Hepatocyte (in vitro differentiated cells): ENCODE measurements at regions not wholly inside any gene's neighbourhood (a gene's known extent, or its start where the extent isn't known, plus 50 kb on each side); places are given as distances from the start of the nearest gene placed in this dataset.

Experiments
- DNase-seq: peaks from one replicate; pipeline ENCODE4 v3.0.0-alpha.2; 2016; ENCODE audit warnings: low spot score
- H2AFZ ChIP-seq: fragments of 200-600 bp; sonication (generic); 2 replicates; pipeline ENCODE4 v1.6.0; 2016; ENCODE audit warnings: antibody characterized with exemption, mild to moderate bottlenecking
- H3K27ac ChIP-seq: fragments of 200-600 bp; sonication (generic); 2 replicates; pipeline ENCODE4 v1.5.1; 2016; ENCODE audit warnings: mild to moderate bottlenecking
- H3K27me3 ChIP-seq: fragments of 200-600 bp; sonication (generic); 2 replicates; pipeline ENCODE4 v1.6.1; 2016
- H3K36me3 ChIP-seq: fragments of 200-600 bp; sonication (generic); replicated peaks from 2 replicates; pipeline ENCODE4 v1.5.1; 2016; ENCODE audit warnings: low read depth; ENCODE audit not compliant: insufficient read depth
- H3K4me1 ChIP-seq: fragments of 200-600 bp; sonication (generic); 2 replicates; pipeline ENCODE4 v1.5.1; 2016; ENCODE audit warnings: mild to moderate bottlenecking, moderate library complexity; ENCODE audit not compliant: insufficient read depth
- H3K4me2 ChIP-seq: fragments of 200-600 bp; sonication (generic); 2 replicates; pipeline ENCODE4 v1.6.0; 2016
- H3K4me3 ChIP-seq: fragments of 200-600 bp; sonication (generic); 2 replicates; pipeline ENCODE4 v1.5.1; 2016; ENCODE audit warnings: mild to moderate bottlenecking
- H3K79me2 ChIP-seq: fragments of 200-600 bp; sonication (generic); 2 replicates; pipeline ENCODE4 v1.6.0; 2017; ENCODE audit warnings: mild to moderate bottlenecking
- H3K9me2 ChIP-seq: fragments of 200-600 bp; sonication (generic); replicated peaks from 2 replicates; pipeline ENCODE4 v1.6.0; 2017; ENCODE audit warnings: mild to moderate bottlenecking; ENCODE audit not compliant: insufficient read depth
- H3K9me3 ChIP-seq: fragments of 200-600 bp; sonication (generic); 2 replicates; pipeline ENCODE4 v1.5.1; 2016; ENCODE audit warnings: low read depth, mild to moderate bottlenecking
- H4K20me1 ChIP-seq: fragments of 200-600 bp; sonication (generic); 2 replicates; pipeline ENCODE4 v1.6.0; 2016; ENCODE audit warnings: mild to moderate bottlenecking; ENCODE audit not compliant: insufficient read depth, poor library complexity, severe bottlenecking
- EZH2 ChIP-seq: fragments of 200-600 bp; sonication (generic); IDR thresholded peaks from 2 replicates; pipeline ENCODE4 v1.6.1; 2016; ENCODE audit warnings: antibody characterized with exemption, mild to moderate bottlenecking, borderline replicate concordance
- EZH2phosphoT487 ChIP-seq: fragments of 200-600 bp; sonication (generic); IDR thresholded peaks from one replicate; pipeline ENCODE4 v1.6.1; 2018; ENCODE audit warnings: antibody characterized with exemption, mild to moderate bottlenecking, low read depth, moderate library complexity; ENCODE audit not compliant: unreplicated experiment, severe bottlenecking
- WGBS: methylation state at CpG from one replicate; pipeline ENCODE4 v1.1.6; 2016; ENCODE audit warnings: low lambda C conversion rate; ENCODE audit errors: missing lambda C conversion rate; 5-methylcytosine and 5-hydroxymethylcytosine counted together
- TF ChIP-seq, protein P1 (sequence below): fragments of 200-600 bp; sonication (generic); IDR thresholded peaks from 2 replicates; pipeline ENCODE4 v1.5.1; 2016; ENCODE audit warnings: antibody characterized with exemption, mild to moderate bottlenecking; ENCODE audit not compliant: poor library complexity

DNA sequence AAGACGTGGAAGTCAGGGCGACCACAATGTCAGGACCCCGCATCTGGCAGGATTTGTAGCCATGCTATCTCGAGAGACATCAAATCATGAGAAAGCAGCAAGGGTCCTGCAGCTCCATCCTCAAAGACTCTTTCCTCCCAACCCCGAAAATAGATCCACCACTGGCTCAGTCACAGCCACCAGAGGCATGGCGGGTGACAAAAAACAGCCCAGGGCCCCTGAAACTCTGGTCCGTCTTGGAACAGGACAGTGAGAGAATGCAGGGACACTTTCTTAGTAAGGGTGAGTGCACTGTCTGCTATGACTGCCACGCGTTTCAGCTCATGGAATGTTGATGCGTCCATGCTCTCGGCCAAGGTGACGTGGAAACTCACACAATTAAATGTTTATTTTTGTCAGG, 220.9 kb downstream of the IRX2 start:
- H3K9me3 ChIP-seq: no peaks in the 10 kb centered on the region
- TF ChIP-seq EZH2 (no peak), EZH2phosphoT487 (no peak)
- TF ChIP-seq, protein P1, sequence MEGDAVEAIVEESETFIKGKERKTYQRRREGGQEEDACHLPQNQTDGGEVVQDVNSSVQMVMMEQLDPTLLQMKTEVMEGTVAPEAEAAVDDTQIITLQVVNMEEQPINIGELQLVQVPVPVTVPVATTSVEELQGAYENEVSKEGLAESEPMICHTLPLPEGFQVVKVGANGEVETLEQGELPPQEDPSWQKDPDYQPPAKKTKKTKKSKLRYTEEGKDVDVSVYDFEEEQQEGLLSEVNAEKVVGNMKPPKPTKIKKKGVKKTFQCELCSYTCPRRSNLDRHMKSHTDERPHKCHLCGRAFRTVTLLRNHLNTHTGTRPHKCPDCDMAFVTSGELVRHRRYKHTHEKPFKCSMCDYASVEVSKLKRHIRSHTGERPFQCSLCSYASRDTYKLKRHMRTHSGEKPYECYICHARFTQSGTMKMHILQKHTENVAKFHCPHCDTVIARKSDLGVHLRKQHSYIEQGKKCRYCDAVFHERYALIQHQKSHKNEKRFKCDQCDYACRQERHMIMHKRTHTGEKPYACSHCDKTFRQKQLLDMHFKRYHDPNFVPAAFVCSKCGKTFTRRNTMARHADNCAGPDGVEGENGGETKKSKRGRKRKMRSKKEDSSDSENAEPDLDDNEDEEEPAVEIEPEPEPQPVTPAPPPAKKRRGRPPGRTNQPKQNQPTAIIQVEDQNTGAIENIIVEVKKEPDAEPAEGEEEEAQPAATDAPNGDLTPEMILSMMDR: no peak
- no peaks in the 10 kb centered on the region for H3K79me2 ChIP-seq
- no peaks in the 10 kb centered on the region for H3K36me3 ChIP-seq
- WGBS: 67% methylated on average over 12 of the region's 12 CpGs
- no peak overlapping the region for H2AFZ ChIP-seq
- no peak overlapping the region for H3K4me2 ChIP-seq
- no peak for DNase-seq
- H4K20me1 ChIP-seq: no peaks in the 10 kb centered on the region
- no peaks in the 10 kb centered on the region for H3K9me2 ChIP-seq
- no peak overlapping the region for H3K27ac ChIP-seq
- H3K27me3 ChIP-seq: no peaks in the 10 kb centered on the region
- H3K4me1 ChIP-seq: no peaks in the 10 kb centered on the region
- H3K4me3 ChIP-seq: no peak overlapping the region

DNA sequence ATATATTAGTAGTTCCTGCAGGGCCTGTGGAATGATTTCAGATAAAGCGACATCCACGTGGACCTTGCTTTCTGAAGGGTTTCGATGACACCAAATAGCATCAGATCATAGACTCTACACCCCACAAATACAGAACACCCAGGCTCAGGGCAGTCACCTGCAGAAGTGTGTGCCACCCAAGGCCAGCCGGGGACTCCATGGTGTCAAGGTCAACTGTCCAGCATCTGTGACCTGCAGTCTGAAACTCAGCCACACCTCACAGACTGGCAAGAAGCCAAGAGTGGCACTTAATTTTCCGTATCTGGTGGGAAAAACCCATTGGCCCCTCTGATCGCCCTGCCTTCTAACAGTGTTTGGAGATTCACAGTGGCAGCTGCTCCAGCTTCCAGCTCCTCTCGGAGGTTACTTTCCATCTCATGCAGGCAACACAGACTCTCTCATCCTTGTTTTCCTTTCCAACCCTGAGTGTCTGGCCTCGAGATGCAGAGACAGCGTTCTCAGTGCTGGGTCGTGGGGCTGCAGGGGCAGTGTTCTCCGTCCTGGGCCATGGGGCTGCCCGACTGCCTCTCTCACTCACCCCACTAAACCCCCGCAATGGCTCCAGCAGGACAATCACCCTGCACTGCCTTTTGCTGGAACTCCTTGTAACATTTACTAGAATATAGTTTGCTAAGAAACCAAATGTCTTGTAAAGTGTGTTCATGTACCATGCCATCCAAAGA, 221.9 kb downstream of the IRX2 start:
- 88% methylated on average over 13 of the region's 13 CpGs for WGBS
- Histone ChIP-seq H3K9me3 (no peaks in the 10 kb centered on the region), H3K27ac (no peak overlapping the region), H3K36me3 (no peaks in the 10 kb centered on the region), H3K4me1 (no peaks in the 10 kb centered on the region), H3K79me2 (no peaks in the 10 kb centered on the region), H3K4me3 (no peak overlapping the region), H3K27me3 (no peaks in the 10 kb centered on the region), H4K20me1 (no peaks in the 10 kb centered on the region), H3K4me2 (no peak overlapping the region), H3K9me2 (no peaks in the 10 kb centered on the region), H2AFZ (no peak overlapping the region)
- DNase-seq: no peak
- TF ChIP-seq EZH2phosphoT487 (no peak), EZH2 (no peak)
- TF ChIP-seq, protein P1: no peak

DNA sequence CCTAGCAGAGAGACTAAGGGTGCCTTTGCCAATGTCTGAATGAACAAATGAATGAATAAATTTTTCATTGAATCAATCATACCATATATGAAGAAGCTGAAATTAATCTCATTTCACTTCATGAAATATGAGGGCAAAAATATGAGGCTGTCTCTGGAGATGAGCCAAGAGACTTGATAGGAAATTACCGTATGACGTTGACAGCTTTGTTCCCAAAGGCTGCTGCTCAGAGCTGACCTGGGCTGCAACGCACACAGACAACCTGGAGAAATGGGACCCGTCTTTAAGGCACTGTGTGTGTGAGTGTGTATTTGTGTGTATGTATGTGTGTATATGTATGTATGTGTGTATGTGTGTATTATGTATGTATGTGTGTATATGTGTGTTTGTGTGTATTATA, 226.1 kb downstream of the IRX2 start:
- TF ChIP-seq EZH2 (no peak), EZH2phosphoT487 (no peak)
- TF ChIP-seq, protein P1: no peak
- Histone ChIP-seq H3K9me3 (no peaks in the 10 kb centered on the region), H4K20me1 (no peaks in the 10 kb centered on the region), H2AFZ (no peak overlapping the region), H3K79me2 (no peaks in the 10 kb centered on the region), H3K4me2 (no peak overlapping the region), H3K9me2 (no peaks in the 10 kb centered on the region), H3K36me3 (no peaks in the 10 kb centered on the region), H3K27me3 (no peaks in the 10 kb centered on the region), H3K4me1 (no peaks in the 10 kb centered on the region), H3K27ac (no peak overlapping the region), H3K4me3 (no peak overlapping the region)
- 92% methylated on average over 4 of the region's 4 CpGs for WGBS
- DNase-seq: no peak
